GM23338 (cell line): ENCODE measurements at regions not wholly inside any gene's neighbourhood (a gene's known extent, or its start where the extent isn't known, plus 50 kb on each side); places are given as distances from the start of the nearest gene placed in this dataset.

Experiments
- ATAC-seq: fragments of 200-7000 bp; cut with Tn5 transposase; 3 replicates; pipeline ENCODE4 v1.9.1; 2020
- DNase-seq: peaks from one replicate; pipeline ENCODE4 v3.0.0-alpha.2; 2015; ENCODE audit warnings: low spot score
- H2AFZ ChIP-seq: fragments of 200-600 bp; sonication (generic); 2 replicates; pipeline ENCODE4 v1.8.0; 2016; ENCODE audit warnings: antibody characterized with exemption, mild to moderate bottlenecking, moderate library complexity
- H3F3A ChIP-seq: fragments of 200-600 bp; sonication (generic); replicated peaks from 2 replicates; pipeline ENCODE4 v1.8.0; 2017; ENCODE audit warnings: antibody characterized with exemption, mixed run types, low read depth
- H3K27ac ChIP-seq: fragments of 200-600 bp; sonication (generic); 2 replicates; pipeline ENCODE4 v1.6.1; 2016; ENCODE audit warnings: low read depth
- H3K27me3 ChIP-seq: fragments of 200-600 bp; sonication (generic); 2 replicates; pipeline ENCODE4 v1.8.0; 2016; ENCODE audit warnings: mild to moderate bottlenecking, mixed run types, moderate library complexity; ENCODE audit not compliant: insufficient read depth
- H3K36me3 ChIP-seq: fragments of 200-600 bp; sonication (generic); 2 replicates; pipeline ENCODE4 v1.8.0; 2016; ENCODE audit warnings: mild to moderate bottlenecking; ENCODE audit not compliant: insufficient read depth
- H3K4me1 ChIP-seq: fragments of 200-600 bp; sonication (generic); 2 replicates; pipeline ENCODE4 v1.8.0; 2016; ENCODE audit warnings: mild to moderate bottlenecking, moderate library complexity; ENCODE audit not compliant: insufficient read depth
- H3K4me2 ChIP-seq: fragments of 200-600 bp; sonication (generic); 2 replicates; pipeline ENCODE4 v1.7.1; 2017; ENCODE audit warnings: mixed run types
- H3K4me3 ChIP-seq: fragments of 200-600 bp; sonication (generic); 2 replicates; pipeline ENCODE4 v1.6.1; 2016; ENCODE audit warnings: mixed run types
- H3K79me2 ChIP-seq: fragments of 200-600 bp; sonication (generic); replicated peaks from 2 replicates; pipeline ENCODE4 v1.8.0; 2017; ENCODE audit warnings: mild to moderate bottlenecking; ENCODE audit not compliant: insufficient read depth
- H3K9me2 ChIP-seq: fragments of 200-600 bp; sonication (generic); 2 replicates; pipeline ENCODE4 v1.8.0; 2017; ENCODE audit not compliant: insufficient read depth
- H4K20me1 ChIP-seq: fragments of 200-600 bp; sonication (generic); replicated peaks from 2 replicates; pipeline ENCODE4 v1.8.0; 2017; ENCODE audit warnings: mild to moderate bottlenecking; ENCODE audit not compliant: insufficient read depth
- H3K27ac Mint-ChIP-seq: 2 replicates; pipeline ENCODE4 v1.8.0; 2020; ENCODE audit warnings: inconsistent platforms, mild to moderate bottlenecking, moderate library complexity, mixed read lengths
- H3K27me3 Mint-ChIP-seq: 3 replicates; pipeline ENCODE4 v1.8.0; 2022; ENCODE audit warnings: low read depth, mild to moderate bottlenecking, moderate library complexity, mixed read lengths, inconsistent platforms; ENCODE audit not compliant: insufficient read depth, poor library complexity
- H3K36me3 Mint-ChIP-seq: 3 replicates; pipeline ENCODE4 v1.8.0; 2021; ENCODE audit warnings: low read depth, mild to moderate bottlenecking, inconsistent platforms, moderate library complexity, mixed read lengths
- H3K4me1 Mint-ChIP-seq: 3 replicates; pipeline ENCODE4 v1.8.0; 2020; ENCODE audit warnings: mild to moderate bottlenecking, inconsistent platforms, mixed read lengths
- H3K4me3 Mint-ChIP-seq: 3 replicates; pipeline ENCODE4 v1.8.0; 2021; ENCODE audit warnings: moderate library complexity, mild to moderate bottlenecking, inconsistent platforms, mixed read lengths
- H3K9me3 Mint-ChIP-seq: 3 replicates; pipeline ENCODE4 v1.8.0; 2020; ENCODE audit warnings: moderate library complexity, mild to moderate bottlenecking, inconsistent platforms, mixed read lengths
- ETS1 ChIP-seq: IDR thresholded peaks from 2 replicates; pipeline ENCODE4 v1.6.1; 2016; ENCODE audit warnings: antibody characterized with exemption
- EZH2 ChIP-seq: fragments of 200-600 bp; sonication (generic); IDR thresholded peaks from one replicate; pipeline ENCODE4 v1.8.0; 2017; ENCODE audit warnings: antibody characterized with exemption, mild to moderate bottlenecking, low read depth; ENCODE audit not compliant: unreplicated experiment
- REST ChIP-seq: IDR thresholded peaks from one replicate; pipeline ENCODE4 v1.6.1; 2018; ENCODE audit warnings: antibody characterized with exemption; ENCODE audit not compliant: unreplicated experiment
- STAT1 ChIP-seq: IDR thresholded peaks from one replicate; pipeline ENCODE4 v1.6.1; 2016; ENCODE audit warnings: antibody characterized with exemption; ENCODE audit not compliant: unreplicated experiment
- ZNF331 ChIP-seq: fragments of 250-450 bp; sonication (Bioruptor Pico); IDR thresholded peaks from 2 replicates; pipeline ENCODE4 v1.5.0; 2020; ENCODE audit warnings: low read depth, mild to moderate bottlenecking, moderate library complexity
- ZNF462 ChIP-seq: fragments of 250-450 bp; sonication (Bioruptor Pico); IDR thresholded peaks from 2 replicates; pipeline ENCODE4 v1.5.0; 2020; ENCODE audit warnings: mild to moderate bottlenecking, moderate library complexity

- TF ChIP-seq ZNF462 (CRISPR knock-in tag), result no peak
- TF ChIP-seq EZH2, result no peak
- no peak for TF ChIP-seq ETS1
Measured at GRCh38 chr2:66748939-66749338, 314.0 kb downstream of the MEIS1 start (continued).

GRCh38 chr2:66749566-66749965, 314.6 kb downstream of the MEIS1 start:
- no peaks in the 10 kb centered on the region for H3K36me3 ChIP-seq
- H3K4me1 ChIP-seq, result no peaks in the 10 kb centered on the region
- no peak overlapping the region for H3K4me3 ChIP-seq
- ATAC-seq (no peak), DNase-seq (no peak)
- H3K36me3 Mint-ChIP-seq, result no peaks in the 10 kb centered on the region
- H3K27ac ChIP-seq, result no peak overlapping the region
- no peak for TF ChIP-seq STAT1
- no peak for TF ChIP-seq ZNF331 (CRISPR knock-in tag)
- no peak for TF ChIP-seq REST
- H3K27me3 ChIP-seq, result no peaks in the 10 kb centered on the region
- no peak overlapping the region for H3K27ac Mint-ChIP-seq
- no peak overlapping the region for H3K4me2 ChIP-seq
- no peaks in the 10 kb centered on the region for H3K9me2 ChIP-seq
- no peaks in the 10 kb centered on the region for H3F3A ChIP-seq
- no peaks in the 10 kb centered on the region for H4K20me1 ChIP-seq
- H3K27me3 Mint-ChIP-seq, result no peaks in the 10 kb centered on the region
- no peaks in the 10 kb centered on the region for H3K9me3 Mint-ChIP-seq
- no peaks in the 10 kb centered on the region for H3K4me1 Mint-ChIP-seq
- no peak overlapping the region for H3K4me3 Mint-ChIP-seq
- H3K79me2 ChIP-seq, result no peaks in the 10 kb centered on the region
- H2AFZ ChIP-seq, result no peak overlapping the region
